ENCODE measurements at regions not wholly inside any gene's neighbourhood (a gene's known extent, or its start where the extent isn't known, plus 50 kb on each side); places are given as distances from the start of the nearest gene placed in this dataset.
A peak's percentile ranks its signal among the peaks of the same experiment; 100 is the strongest.

DNA sequence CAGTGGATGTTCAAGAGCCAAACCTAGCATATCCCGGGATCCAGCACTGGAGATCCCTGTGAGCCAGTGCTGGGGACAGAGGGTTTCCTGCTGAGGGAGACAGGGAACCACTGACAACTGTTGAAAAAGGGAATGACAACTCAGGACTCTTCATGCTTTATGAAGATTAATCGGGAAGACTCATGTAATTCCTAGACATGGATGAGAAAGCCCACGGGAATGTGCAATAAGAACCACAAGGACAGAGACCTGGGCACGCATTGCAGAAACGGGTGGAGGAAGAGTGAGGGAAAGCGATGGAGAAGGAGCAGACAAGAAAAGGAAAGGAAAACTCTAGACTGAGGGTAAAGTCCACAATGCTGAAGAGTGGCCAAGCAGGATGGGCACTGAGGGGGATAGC lies 296.0 kb downstream of the PCNX1 start:
- Histone ChIP-seq H3K4me1 (no peaks in the 10 kb centered on the region), H3K9me3 (no peaks in the 10 kb centered on the region), H3K4me3 (no peak overlapping the region), H3K36me3 (no peaks in the 10 kb centered on the region), H3K27ac (no peak overlapping the region), H3K27me3 (no peaks in the 10 kb centered on the region)
- TF ChIP-seq POLR2A (IDR thresholded peaks at IDR 0.05) = no peak
- TF ChIP-seq, protein P1, sequence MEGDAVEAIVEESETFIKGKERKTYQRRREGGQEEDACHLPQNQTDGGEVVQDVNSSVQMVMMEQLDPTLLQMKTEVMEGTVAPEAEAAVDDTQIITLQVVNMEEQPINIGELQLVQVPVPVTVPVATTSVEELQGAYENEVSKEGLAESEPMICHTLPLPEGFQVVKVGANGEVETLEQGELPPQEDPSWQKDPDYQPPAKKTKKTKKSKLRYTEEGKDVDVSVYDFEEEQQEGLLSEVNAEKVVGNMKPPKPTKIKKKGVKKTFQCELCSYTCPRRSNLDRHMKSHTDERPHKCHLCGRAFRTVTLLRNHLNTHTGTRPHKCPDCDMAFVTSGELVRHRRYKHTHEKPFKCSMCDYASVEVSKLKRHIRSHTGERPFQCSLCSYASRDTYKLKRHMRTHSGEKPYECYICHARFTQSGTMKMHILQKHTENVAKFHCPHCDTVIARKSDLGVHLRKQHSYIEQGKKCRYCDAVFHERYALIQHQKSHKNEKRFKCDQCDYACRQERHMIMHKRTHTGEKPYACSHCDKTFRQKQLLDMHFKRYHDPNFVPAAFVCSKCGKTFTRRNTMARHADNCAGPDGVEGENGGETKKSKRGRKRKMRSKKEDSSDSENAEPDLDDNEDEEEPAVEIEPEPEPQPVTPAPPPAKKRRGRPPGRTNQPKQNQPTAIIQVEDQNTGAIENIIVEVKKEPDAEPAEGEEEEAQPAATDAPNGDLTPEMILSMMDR (IDR thresholded peaks at IDR 0.05) = no peak
- DNase-seq = no peak
- intact Hi-C loops (cut with DNase I; ENCODE audit: low total_unique reads) = no loop called here

GRCh38 chr14:71204231-71204630 lies 297.0 kb downstream of the PCNX1 start:
- no peaks in the 10 kb centered on the region for H3K9me3 ChIP-seq
- intact Hi-C loops (cut with DNase I; ENCODE audit: low total_unique reads) = no loop called here
- no peaks in the 10 kb centered on the region for H3K36me3 ChIP-seq
- H3K27ac ChIP-seq = no peak overlapping the region
- H3K27me3 ChIP-seq = no peaks in the 10 kb centered on the region
- no peak for DNase-seq
- no peak overlapping the region for H3K4me3 ChIP-seq
- no peak for TF ChIP-seq POLR2A (IDR thresholded peaks at IDR 0.05)
- TF ChIP-seq, protein P1 (IDR thresholded peaks at IDR 0.05) = no peak
- no peaks in the 10 kb centered on the region for H3K4me1 ChIP-seq

DNA sequence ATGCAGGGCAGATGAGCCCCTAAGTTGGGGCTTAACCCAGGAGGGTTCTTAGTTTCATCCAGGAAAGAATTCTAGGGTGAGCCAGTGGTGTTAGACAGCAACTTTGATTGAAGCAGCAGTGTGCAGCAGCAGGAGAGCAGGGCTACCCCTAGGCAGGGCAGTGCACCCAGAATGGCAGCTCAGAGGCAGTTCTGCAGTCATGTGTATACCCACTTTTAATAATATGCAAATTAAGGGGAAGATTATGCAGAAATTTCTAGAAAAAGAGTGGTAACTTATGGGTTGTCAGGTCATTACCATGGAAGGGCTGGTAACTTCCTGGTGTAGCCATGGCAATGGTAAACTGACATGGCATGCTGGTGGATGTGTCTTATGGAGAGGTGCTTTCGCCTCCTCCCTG lies 297.5 kb downstream of the PCNX1 start:
- Histone ChIP-seq H3K27me3 (no peaks in the 10 kb centered on the region), H3K4me3 (no peak overlapping the region), H3K27ac (no peak overlapping the region), H3K9me3 (no peaks in the 10 kb centered on the region), H3K4me1 (no peaks in the 10 kb centered on the region), H3K36me3 (no peaks in the 10 kb centered on the region)
- intact Hi-C loops (cut with DNase I; ENCODE audit: low total_unique reads) = no loop called here
- no peak for TF ChIP-seq POLR2A (IDR thresholded peaks at IDR 0.05)
- TF ChIP-seq, protein P1 (IDR thresholded peaks at IDR 0.05) = no peak
- DNase-seq = no peak

DNA sequence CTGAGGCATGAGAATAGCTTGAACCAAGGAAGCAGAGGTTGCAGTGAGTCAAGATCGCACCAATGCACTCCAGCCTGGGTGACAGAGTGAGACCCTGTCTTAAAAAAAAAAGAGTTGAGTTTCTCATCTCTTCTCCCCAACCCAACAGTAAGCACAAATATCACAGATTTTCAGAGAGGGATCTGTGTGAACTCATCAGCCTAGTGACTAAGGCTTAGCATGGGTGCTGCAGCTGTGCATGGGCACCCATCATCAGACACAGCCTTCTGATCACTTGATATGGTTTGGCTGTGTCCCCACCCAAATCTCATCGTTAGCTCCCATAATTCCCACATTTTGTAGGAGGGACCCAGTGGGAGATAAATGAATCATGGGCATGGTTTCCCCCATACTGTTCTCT lies 298.9 kb downstream of the PCNX1 start:
- intact Hi-C loops (cut with DNase I; ENCODE audit: low total_unique reads) = no loop called here
- no peak overlapping the region for H3K4me3 ChIP-seq
- no peak for DNase-seq
- no peaks in the 10 kb centered on the region for H3K36me3 ChIP-seq
- no peaks in the 10 kb centered on the region for H3K27me3 ChIP-seq
- TF ChIP-seq, protein P1 (IDR thresholded peaks at IDR 0.05) = no peak
- no peak for TF ChIP-seq POLR2A (IDR thresholded peaks at IDR 0.05)
- no peak overlapping the region for H3K27ac ChIP-seq
- no peaks in the 10 kb centered on the region for H3K9me3 ChIP-seq
- H3K4me1 ChIP-seq = no peaks in the 10 kb centered on the region

- intact Hi-C loops (cut with DNase I; ENCODE audit: low total_unique reads) = no loop called here
- TF ChIP-seq POLR2A (IDR thresholded peaks at IDR 0.05) = no peak
- TF ChIP-seq, protein P1 (IDR thresholded peaks at IDR 0.05) = no peak
- H3K9me3 ChIP-seq = no peaks in the 10 kb centered on the region
Observed at GRCh38 chr14:71206766-71207371, 299.6 kb downstream of the PCNX1 start.

More at GRCh38 chr14:71206766-71207371, 299.6 kb downstream of the PCNX1 start:
- Histone ChIP-seq H3K27me3 (no peaks in the 10 kb centered on the region), H3K4me3 (no peak overlapping the region), H3K36me3 (no peaks in the 10 kb centered on the region), H3K4me1 (no peaks in the 10 kb centered on the region), H3K27ac (no peak overlapping the region)
- peak; percentile 17 to 38 for DNase-seq

Measured in uterus (tissue), 3 donors.